AG20443 (cell line): ENCODE measurements at regions not wholly inside any gene's neighbourhood (a gene's known extent, or its start where the extent isn't known, plus 50 kb on each side); places are given as distances from the start of the nearest gene placed in this dataset.
A peak's percentile ranks its signal among the peaks of the same experiment; 100 is the strongest.

ENCODE experiments used
- DNase-seq: peaks from one replicate; pipeline ENCODE4 v3.0.0; 2012; ENCODE audit warnings: low spot score, mixed read lengths

GRCh38 chr3:72204452-72204851 lies 419.5 kb upstream of the PROK2 start:
- no peak for DNase-seq

GRCh38 chr3:72203613-72204349 lies 418.8 kb upstream of the PROK2 start:
- DNase-seq: no peak

GRCh38 chr3:72203105-72203504 lies 418.2 kb upstream of the PROK2 start:
- DNase-seq: no peak

- DNase-seq: no peak
These were observed 415.4 kb upstream of the PROK2 start for GRCh38 chr3:72200332-72200731.

GRCh38 chr3:72199530-72199929 lies 414.6 kb upstream of the PROK2 start:
- DNase-seq: no peak

- DNase-seq: no peak
These were observed 411.5 kb upstream of the PROK2 start for GRCh38 chr3:72196377-72196929.

GRCh38 chr3:72195895-72196294 lies 410.9 kb upstream of the PROK2 start:
- no peak for DNase-seq

- DNase-seq: peak; percentile 16
These were observed 409.5 kb upstream of the PROK2 start for GRCh38 chr3:72194458-72194857.

GRCh38 chr3:72193771-72194430 lies 409.0 kb upstream of the PROK2 start:
- peak; percentile 34 for DNase-seq

GRCh38 chr3:72192572-72192971 lies 407.6 kb upstream of the PROK2 start:
- no peak for DNase-seq

- peak; percentile 23 for DNase-seq
These were observed 406.4 kb upstream of the PROK2 start for GRCh38 chr3:72191209-72191960.

GRCh38 chr3:72190050-72190449 lies 405.1 kb upstream of the PROK2 start:
- DNase-seq: no peak

- no peak for DNase-seq
These were observed 404.4 kb upstream of the PROK2 start for GRCh38 chr3:72189339-72189738.

GRCh38 chr3:72188536-72188935 lies 403.6 kb upstream of the PROK2 start:
- DNase-seq: no peak

- DNase-seq: no peak
These were observed 402.2 kb upstream of the PROK2 start for GRCh38 chr3:72187131-72187530.

GRCh38 chr3:72186400-72186855 lies 401.5 kb upstream of the PROK2 start:
- peak; percentile 62 for DNase-seq

- DNase-seq: peak; percentile 84
These were observed 400.8 kb upstream of the PROK2 start for GRCh38 chr3:72185549-72186399.

GRCh38 chr3:72183489-72183888 lies 398.5 kb upstream of the PROK2 start:
- no peak for DNase-seq

GRCh38 chr3:72182206-72182605 lies 397.3 kb upstream of the PROK2 start:
- DNase-seq: no peak

GRCh38 chr3:72181251-72181650 lies 396.3 kb upstream of the PROK2 start:
- no peak for DNase-seq

GRCh38 chr3:72180405-72180804 lies 395.5 kb upstream of the PROK2 start:
- DNase-seq: no peak

GRCh38 chr3:72179107-72179464 lies 394.1 kb upstream of the PROK2 start:
- no peak for DNase-seq
